ENCODE measurements at regions not wholly inside any gene's neighbourhood (a gene's known extent, or its start where the extent isn't known, plus 50 kb on each side); places are given as distances from the start of the nearest gene placed in this dataset.

DNA sequence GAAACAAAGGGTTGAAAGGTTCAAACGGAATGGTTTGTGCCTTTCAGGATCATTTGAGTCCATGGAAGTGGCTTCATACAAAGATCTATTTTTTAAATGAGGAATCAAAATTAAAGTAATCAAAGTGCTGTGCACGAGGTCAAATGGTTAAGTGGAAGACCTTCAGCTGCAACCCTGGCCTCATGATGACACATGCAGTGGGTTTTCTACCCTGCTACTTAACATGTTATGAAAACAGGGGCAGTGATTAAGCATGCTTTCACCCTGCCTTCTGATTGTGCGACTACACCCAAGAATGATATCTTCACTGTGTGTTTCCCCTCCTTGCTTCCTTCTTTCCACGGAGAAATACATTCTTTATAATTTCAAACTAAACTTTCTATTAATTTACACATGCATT is 604.2 kb downstream of the LRRIQ3 start:
- Histone ChIP-seq H3K4me1 (peaks cover 19% of the 10 kb centered on the region), H3K4me3 (ENCODE audit: low read depth, low read length) (no peak overlapping the region), H3K9me3 (no peaks in the 10 kb centered on the region), H3K36me3 (ENCODE audit: control insufficient read depth, insufficient read depth, low read length) (no peaks in the 10 kb centered on the region), H3K27me3 (replicated peaks; ENCODE audit: control insufficient read depth, insufficient read depth, low read length) (no peaks in the 10 kb centered on the region)
- BruUV-seq (replicated peaks), result no TSS peak
- CTCF ChIA-PET, result no interaction called here
- TF ChIP-seq, protein P1, sequence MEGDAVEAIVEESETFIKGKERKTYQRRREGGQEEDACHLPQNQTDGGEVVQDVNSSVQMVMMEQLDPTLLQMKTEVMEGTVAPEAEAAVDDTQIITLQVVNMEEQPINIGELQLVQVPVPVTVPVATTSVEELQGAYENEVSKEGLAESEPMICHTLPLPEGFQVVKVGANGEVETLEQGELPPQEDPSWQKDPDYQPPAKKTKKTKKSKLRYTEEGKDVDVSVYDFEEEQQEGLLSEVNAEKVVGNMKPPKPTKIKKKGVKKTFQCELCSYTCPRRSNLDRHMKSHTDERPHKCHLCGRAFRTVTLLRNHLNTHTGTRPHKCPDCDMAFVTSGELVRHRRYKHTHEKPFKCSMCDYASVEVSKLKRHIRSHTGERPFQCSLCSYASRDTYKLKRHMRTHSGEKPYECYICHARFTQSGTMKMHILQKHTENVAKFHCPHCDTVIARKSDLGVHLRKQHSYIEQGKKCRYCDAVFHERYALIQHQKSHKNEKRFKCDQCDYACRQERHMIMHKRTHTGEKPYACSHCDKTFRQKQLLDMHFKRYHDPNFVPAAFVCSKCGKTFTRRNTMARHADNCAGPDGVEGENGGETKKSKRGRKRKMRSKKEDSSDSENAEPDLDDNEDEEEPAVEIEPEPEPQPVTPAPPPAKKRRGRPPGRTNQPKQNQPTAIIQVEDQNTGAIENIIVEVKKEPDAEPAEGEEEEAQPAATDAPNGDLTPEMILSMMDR (IDR thresholded peaks at IDR 0.05; ENCODE audit: insufficient read depth in 1 of 2, low read depth in 1 of 2, low read length in 1 of 2, severe bottlenecking in 1 of 2, unreplicated experiment in 1 of 2), result no peak
- POLR2A ChIA-PET, result no interaction called here
- H3K9me3 Mint-ChIP-seq (ENCODE audit: unreplicated experiment), result no peaks in the 10 kb centered on the region
- no peak overlapping the region for H3K4me3 Mint-ChIP-seq (ENCODE audit: unreplicated experiment)
- intact Hi-C loops (cut with micrococcal nuclease; ENCODE audit: unreplicated experiment), result no loop called here
- H3K27me3 Mint-ChIP-seq (ENCODE audit: insufficient read depth, unreplicated experiment), result no peaks in the 10 kb centered on the region
- H3K36me3 Mint-ChIP-seq (ENCODE audit: insufficient read depth, unreplicated experiment), result no peaks in the 10 kb centered on the region
- DNase-seq, result no peak
- H3K27ac Mint-ChIP-seq (ENCODE audit: unreplicated experiment), result peak overlapping the region; percentile 70
- H3K4me1 Mint-ChIP-seq (ENCODE audit: low read depth, unreplicated experiment), result no peaks in the 10 kb centered on the region

DNA sequence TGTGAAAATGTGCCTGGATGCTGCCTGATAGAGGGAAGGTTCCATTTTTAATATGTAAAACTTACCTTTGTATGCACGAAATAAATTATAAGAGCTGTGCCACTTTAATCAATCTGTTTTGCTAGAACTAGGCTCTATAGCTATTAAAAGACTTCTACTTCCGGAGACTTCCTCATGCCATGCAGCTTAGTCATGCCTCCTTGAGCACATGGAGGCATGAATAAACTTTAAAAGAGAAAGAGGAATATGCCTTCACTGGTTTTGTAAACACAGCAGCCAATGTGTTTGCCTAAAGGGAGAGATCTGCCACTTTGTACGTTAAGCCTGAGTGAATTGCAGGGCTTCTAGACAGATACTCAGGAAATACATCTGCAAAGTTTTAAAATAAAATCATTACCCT is 604.6 kb downstream of the LRRIQ3 start:
- no peak overlapping the region for H3K4me3 Mint-ChIP-seq (ENCODE audit: unreplicated experiment)
- H3K27me3 Mint-ChIP-seq (ENCODE audit: insufficient read depth, unreplicated experiment), result no peaks in the 10 kb centered on the region
- DNase-seq, result peak in 1 of 2 experiments; percentile 6
- Histone ChIP-seq H3K36me3 (ENCODE audit: control insufficient read depth, insufficient read depth, low read length) (no peaks in the 10 kb centered on the region), H3K4me3 (ENCODE audit: low read depth, low read length) (no peak overlapping the region), H3K4me1 (peaks cover 19% of the 10 kb centered on the region), H3K27me3 (replicated peaks; ENCODE audit: control insufficient read depth, insufficient read depth, low read length) (no peaks in the 10 kb centered on the region), H3K9me3 (no peaks in the 10 kb centered on the region)
- intact Hi-C loops (cut with micrococcal nuclease; ENCODE audit: unreplicated experiment), result no loop called here
- H3K9me3 Mint-ChIP-seq (ENCODE audit: unreplicated experiment), result no peaks in the 10 kb centered on the region
- no peaks in the 10 kb centered on the region for H3K36me3 Mint-ChIP-seq (ENCODE audit: insufficient read depth, unreplicated experiment)
- POLR2A ChIA-PET, result no interaction called here
- TF ChIP-seq, protein P1 (IDR thresholded peaks at IDR 0.05; ENCODE audit: insufficient read depth in 1 of 2, low read depth in 1 of 2, low read length in 1 of 2, severe bottlenecking in 1 of 2, unreplicated experiment in 1 of 2), result no peak
- H3K27ac Mint-ChIP-seq (ENCODE audit: unreplicated experiment), result peak overlapping the region; percentile 70
- CTCF ChIA-PET, result no interaction called here
- BruUV-seq (replicated peaks), result no TSS peak
- H3K4me1 Mint-ChIP-seq (ENCODE audit: low read depth, unreplicated experiment), result no peaks in the 10 kb centered on the region

DNA sequence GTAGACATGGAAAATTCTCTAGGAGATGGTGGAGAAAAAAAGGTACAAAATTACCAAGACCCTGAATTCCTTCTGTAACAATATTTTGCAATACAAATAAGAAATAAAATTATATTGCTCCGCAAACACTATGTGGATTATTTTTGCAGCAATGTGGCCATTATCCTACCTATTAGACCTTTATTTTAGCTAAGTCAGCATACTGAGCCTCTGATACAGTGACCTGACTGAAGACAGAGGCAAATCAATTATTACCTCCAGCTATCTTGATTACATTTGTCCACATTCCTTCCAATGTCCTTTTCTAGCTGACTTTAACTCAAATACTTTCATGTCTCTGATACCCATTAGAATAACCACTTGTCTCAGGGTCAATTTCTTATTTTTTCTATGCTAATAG is 610.9 kb downstream of the LRRIQ3 start:
- TF ChIP-seq, protein P1 (IDR thresholded peaks at IDR 0.05; ENCODE audit: insufficient read depth in 1 of 2, low read depth in 1 of 2, low read length in 1 of 2, severe bottlenecking in 1 of 2, unreplicated experiment in 1 of 2), result no peak
- BruUV-seq (replicated peaks), result no TSS peak
- no peaks in the 10 kb centered on the region for H3K36me3 Mint-ChIP-seq (ENCODE audit: insufficient read depth, unreplicated experiment)

More for the DNA sequence above, 610.9 kb downstream of the LRRIQ3 start:
- Histone ChIP-seq H3K4me3 (ENCODE audit: low read depth, low read length) (no peak overlapping the region), H3K9me3 (no peaks in the 10 kb centered on the region), H3K4me1 (peaks cover 12% of the 10 kb centered on the region), H3K27me3 (replicated peaks; ENCODE audit: control insufficient read depth, insufficient read depth, low read length) (no peaks in the 10 kb centered on the region), H3K36me3 (ENCODE audit: control insufficient read depth, insufficient read depth, low read length) (no peaks in the 10 kb centered on the region)
- ChIA-PET POLR2A (no interaction called here), CTCF (no interaction called here)
- no peak overlapping the region for H3K4me3 Mint-ChIP-seq (ENCODE audit: unreplicated experiment)
- H3K27ac Mint-ChIP-seq (ENCODE audit: unreplicated experiment), result no peak overlapping the region
- no peaks in the 10 kb centered on the region for H3K9me3 Mint-ChIP-seq (ENCODE audit: unreplicated experiment)
- DNase-seq, result no peak
- intact Hi-C loops (cut with micrococcal nuclease; ENCODE audit: unreplicated experiment), result no loop called here
- no peaks in the 10 kb centered on the region for H3K27me3 Mint-ChIP-seq (ENCODE audit: insufficient read depth, unreplicated experiment)
- H3K4me1 Mint-ChIP-seq (ENCODE audit: low read depth, unreplicated experiment), result no peaks in the 10 kb centered on the region
